Right lobe of liver (tissue), 4 donors: ENCODE measurements at regions not wholly inside any gene's neighbourhood (a gene's known extent, or its start where the extent isn't known, plus 50 kb on each side); places are given as distances from the start of the nearest gene placed in this dataset.

Experiments used
- POLR2A ChIP-seq: fragments of 450-650 bp; IDR thresholded peaks from one replicate; pipeline ENCODE4 v1.6.1; 2017; ENCODE audit warnings: antibody characterized with exemption, mild to moderate bottlenecking
- TF ChIP-seq, protein P1 (sequence below), 4 donors: fragments of 200-600 bp in 3 of 4; fragments of 450-650 bp in 1 of 4; IDR thresholded peaks; one replicate each; pipeline versions ENCODE4 v1.5.1 to v1.8.0; 2016 to 2022; ENCODE audit warnings: antibody characterized with exemption in 4 of 4, mild to moderate bottlenecking in 2 of 4
- donor health status: DM: no; HTN: no; CAD: no.
- donor health status: DM: no; HTN: no; CAD: no.
- donor health status: DM: no; HTN: yes; CAD: no.

GRCh38 chr1:95558791-95559190 lies 324.8 kb downstream of the RWDD3 start:
- TF ChIP-seq, protein P1, sequence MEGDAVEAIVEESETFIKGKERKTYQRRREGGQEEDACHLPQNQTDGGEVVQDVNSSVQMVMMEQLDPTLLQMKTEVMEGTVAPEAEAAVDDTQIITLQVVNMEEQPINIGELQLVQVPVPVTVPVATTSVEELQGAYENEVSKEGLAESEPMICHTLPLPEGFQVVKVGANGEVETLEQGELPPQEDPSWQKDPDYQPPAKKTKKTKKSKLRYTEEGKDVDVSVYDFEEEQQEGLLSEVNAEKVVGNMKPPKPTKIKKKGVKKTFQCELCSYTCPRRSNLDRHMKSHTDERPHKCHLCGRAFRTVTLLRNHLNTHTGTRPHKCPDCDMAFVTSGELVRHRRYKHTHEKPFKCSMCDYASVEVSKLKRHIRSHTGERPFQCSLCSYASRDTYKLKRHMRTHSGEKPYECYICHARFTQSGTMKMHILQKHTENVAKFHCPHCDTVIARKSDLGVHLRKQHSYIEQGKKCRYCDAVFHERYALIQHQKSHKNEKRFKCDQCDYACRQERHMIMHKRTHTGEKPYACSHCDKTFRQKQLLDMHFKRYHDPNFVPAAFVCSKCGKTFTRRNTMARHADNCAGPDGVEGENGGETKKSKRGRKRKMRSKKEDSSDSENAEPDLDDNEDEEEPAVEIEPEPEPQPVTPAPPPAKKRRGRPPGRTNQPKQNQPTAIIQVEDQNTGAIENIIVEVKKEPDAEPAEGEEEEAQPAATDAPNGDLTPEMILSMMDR (IDR thresholded peaks at IDR 0.05): no peak
- no peak for TF ChIP-seq POLR2A
